ENCODE measurements at regions not wholly inside any gene's neighbourhood (a gene's known extent, or its start where the extent isn't known, plus 50 kb on each side); places are given as distances from the start of the nearest gene placed in this dataset.

DNA sequence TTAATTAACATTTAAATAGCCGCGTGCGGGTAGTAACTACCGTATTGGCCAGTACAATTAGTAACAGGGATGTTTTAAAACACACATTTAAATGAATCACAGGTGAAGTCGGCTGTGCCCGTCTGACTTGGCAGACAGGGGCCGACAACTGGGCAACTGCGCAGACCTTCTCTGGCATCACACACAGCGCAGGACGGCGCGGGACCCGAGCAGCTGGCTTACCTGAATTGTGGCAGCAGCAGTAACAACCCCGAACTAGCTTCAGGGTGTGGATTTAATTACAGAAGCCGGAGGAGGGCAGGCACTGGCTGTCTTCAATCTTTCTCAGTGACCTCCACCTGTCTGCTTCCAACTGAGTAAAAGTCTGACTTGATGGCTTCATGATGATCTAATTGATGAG lies 91.7 kb downstream of the DACT2 start:
- TF ChIP-seq, protein P1, sequence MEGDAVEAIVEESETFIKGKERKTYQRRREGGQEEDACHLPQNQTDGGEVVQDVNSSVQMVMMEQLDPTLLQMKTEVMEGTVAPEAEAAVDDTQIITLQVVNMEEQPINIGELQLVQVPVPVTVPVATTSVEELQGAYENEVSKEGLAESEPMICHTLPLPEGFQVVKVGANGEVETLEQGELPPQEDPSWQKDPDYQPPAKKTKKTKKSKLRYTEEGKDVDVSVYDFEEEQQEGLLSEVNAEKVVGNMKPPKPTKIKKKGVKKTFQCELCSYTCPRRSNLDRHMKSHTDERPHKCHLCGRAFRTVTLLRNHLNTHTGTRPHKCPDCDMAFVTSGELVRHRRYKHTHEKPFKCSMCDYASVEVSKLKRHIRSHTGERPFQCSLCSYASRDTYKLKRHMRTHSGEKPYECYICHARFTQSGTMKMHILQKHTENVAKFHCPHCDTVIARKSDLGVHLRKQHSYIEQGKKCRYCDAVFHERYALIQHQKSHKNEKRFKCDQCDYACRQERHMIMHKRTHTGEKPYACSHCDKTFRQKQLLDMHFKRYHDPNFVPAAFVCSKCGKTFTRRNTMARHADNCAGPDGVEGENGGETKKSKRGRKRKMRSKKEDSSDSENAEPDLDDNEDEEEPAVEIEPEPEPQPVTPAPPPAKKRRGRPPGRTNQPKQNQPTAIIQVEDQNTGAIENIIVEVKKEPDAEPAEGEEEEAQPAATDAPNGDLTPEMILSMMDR (IDR thresholded peaks at IDR 0.05): no peak
- intact Hi-C loops (cut with DNase I, micrococcal nuclease): no loop called here
- no peaks in the 10 kb centered on the region for H3K9me3 ChIP-seq
- ATAC-seq: no peak
- no peak overlapping the region for H3K4me3 ChIP-seq
- no peak for DNase-seq
- H3K4me1 ChIP-seq (ENCODE audit: low read depth): peaks cover 4% of the 10 kb centered on the region
- H3K36me3 ChIP-seq (ENCODE audit: low read depth): no peaks in the 10 kb centered on the region

- Histone ChIP-seq H3K9me3 (no peaks in the 10 kb centered on the region), H3K36me3 (ENCODE audit: low read depth) (no peaks in the 10 kb centered on the region), H3K4me3 (no peak overlapping the region), H3K4me1 (ENCODE audit: low read depth) (peaks cover 4% of the 10 kb centered on the region)
- DNase-seq (no peak), ATAC-seq (no peak)
- TF ChIP-seq, protein P1 (IDR thresholded peaks at IDR 0.05): no peak
- intact Hi-C loops (cut with DNase I, micrococcal nuclease): no loop called here
These were observed 92.7 kb downstream of the DACT2 start for GRCh38 chr6:168226902-168227318.

GRCh38 chr6:168226061-168226752 lies 93.4 kb downstream of the DACT2 start:
- Histone ChIP-seq H3K4me3 (no peak overlapping the region), H3K4me1 (ENCODE audit: low read depth) (peaks cover 4% of the 10 kb centered on the region), H3K36me3 (ENCODE audit: low read depth) (no peaks in the 10 kb centered on the region), H3K9me3 (no peaks in the 10 kb centered on the region)
- DNase-seq: no peak
- intact Hi-C loops (cut with DNase I, micrococcal nuclease): no loop called here
- no peak for ATAC-seq
- TF ChIP-seq, protein P1 (IDR thresholded peaks at IDR 0.05): no peak

GRCh38 chr6:168225471-168225911 lies 94.1 kb downstream of the DACT2 start:
- intact Hi-C loops (cut with DNase I, micrococcal nuclease): no loop called here
- TF ChIP-seq, protein P1 (IDR thresholded peaks at IDR 0.05): no peak
- Histone ChIP-seq H3K4me3 (no peak overlapping the region), H3K9me3 (no peaks in the 10 kb centered on the region), H3K36me3 (ENCODE audit: low read depth) (no peaks in the 10 kb centered on the region), H3K4me1 (ENCODE audit: low read depth) (peaks cover 4% of the 10 kb centered on the region)
- ATAC-seq: peak; percentile 89
- peak in 2 of 3 donors; percentile 44 to 47 for DNase-seq

DNA sequence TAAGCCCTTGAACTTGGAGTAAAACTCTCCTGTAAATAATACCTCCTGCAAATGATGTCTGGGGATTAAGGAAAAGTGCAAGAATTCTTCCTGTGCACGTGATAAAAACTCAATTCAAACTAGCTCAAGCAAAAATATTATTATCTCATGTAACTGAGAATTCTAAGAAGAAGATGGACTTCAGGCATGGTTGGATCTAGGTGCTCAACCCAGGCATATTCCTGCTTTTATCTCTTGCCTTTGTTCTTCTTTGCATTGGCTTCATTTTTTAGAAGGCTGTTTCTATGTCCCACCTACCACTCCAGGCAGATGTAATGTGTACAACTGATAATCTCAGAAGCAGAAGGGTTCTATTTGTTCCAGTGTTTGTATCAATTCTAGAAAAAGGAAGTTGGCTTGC lies 95.8 kb downstream of the DACT2 start:
- H3K4me3 ChIP-seq: no peak overlapping the region
- no peak for ATAC-seq
- TF ChIP-seq, protein P1 (IDR thresholded peaks at IDR 0.05): no peak
- peaks cover 4% of the 10 kb centered on the region for H3K4me1 ChIP-seq (ENCODE audit: low read depth)
- no peaks in the 10 kb centered on the region for H3K36me3 ChIP-seq (ENCODE audit: low read depth)
- DNase-seq: no peak
- intact Hi-C loops (cut with DNase I, micrococcal nuclease): no loop called here
- no peaks in the 10 kb centered on the region for H3K9me3 ChIP-seq
